Effector memory CD8-positive, alpha-beta T cell (primary cell): ENCODE measurements at regions not wholly inside any gene's neighbourhood (a gene's known extent, or its start where the extent isn't known, plus 50 kb on each side); places are given as distances from the start of the nearest gene placed in this dataset.
A peak's percentile ranks its signal among the peaks of the same experiment; 100 is the strongest.

Source experiments
- ATAC-seq: fragments of 150-1000 bp; cut with Tn5 transposase; replicated peaks from 2 replicates; pipeline ENCODE4 v1.10.0; 2021; ENCODE audit warnings: mild to moderate bottlenecking, moderate library complexity
- DNase-seq, 3 experiments: peaks; one replicate each; pipeline ENCODE4 v3.0.0; 2021
- H3K27ac Mint-ChIP-seq, 2 donors: one replicate each; pipeline ENCODE4 v1.8.0; 2022; ENCODE audit warnings: mild to moderate bottlenecking in 2 of 2, mixed read lengths in 2 of 2, moderate library complexity in 2 of 2
- H3K27me3 Mint-ChIP-seq, 2 donors: one replicate each; pipeline ENCODE4 v1.8.0; 2022; ENCODE audit warnings: mixed read lengths in 2 of 2
- H3K36me3 Mint-ChIP-seq: one replicate; pipeline ENCODE4 v1.8.0; 2022; ENCODE audit warnings: mild to moderate bottlenecking, moderate library complexity, mixed read lengths; ENCODE audit not compliant: insufficient read depth
- H3K4me1 Mint-ChIP-seq, 2 donors: one replicate each; pipeline ENCODE4 v1.8.0; 2022; ENCODE audit warnings: low read depth in 2 of 2, mixed read lengths in 2 of 2
- H3K4me3 Mint-ChIP-seq, 2 donors: one replicate each; pipeline ENCODE4 v1.8.0; 2022; ENCODE audit warnings: mild to moderate bottlenecking in 2 of 2, mixed read lengths in 2 of 2, moderate library complexity in 2 of 2
- H3K9me3 Mint-ChIP-seq, 2 donors: one replicate each; pipeline ENCODE4 v1.8.0; 2022; ENCODE audit warnings: mixed read lengths in 2 of 2

DNA sequence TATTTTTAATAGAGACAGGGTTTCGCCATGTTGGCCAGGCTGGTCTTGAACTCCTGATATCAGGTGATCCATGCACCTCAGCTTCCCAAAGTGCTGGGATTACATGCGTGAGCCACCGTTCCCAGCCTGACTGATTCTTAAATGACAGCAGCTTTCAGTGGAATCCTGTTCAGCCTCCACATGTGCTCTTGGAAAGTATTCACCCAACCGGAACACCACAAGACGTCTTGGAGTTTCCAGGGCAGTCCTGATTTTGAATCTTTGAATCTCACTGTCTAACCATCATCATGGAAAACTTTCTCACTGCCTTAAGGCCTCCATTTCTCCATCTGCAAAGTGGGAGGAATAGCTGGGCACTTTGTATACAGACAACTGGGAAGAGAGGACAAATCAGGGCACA lies 58.1 kb upstream of the ITPKB start:
- ATAC-seq (no peak), DNase-seq (no peak)
- H3K36me3 Mint-ChIP-seq, result peaks cover 5% of the 10 kb centered on the region
- no peaks in the 10 kb centered on the region for H3K27me3 Mint-ChIP-seq
- H3K4me1 Mint-ChIP-seq, result peaks cover 28% of the 10 kb centered on the region in 2 donors
- H3K27ac Mint-ChIP-seq, result peak overlapping the region; percentile 13 to 86
- peak overlapping the region in 1 of 2 donors; percentile 20 for H3K4me3 Mint-ChIP-seq
- no peaks in the 10 kb centered on the region for H3K9me3 Mint-ChIP-seq

DNA sequence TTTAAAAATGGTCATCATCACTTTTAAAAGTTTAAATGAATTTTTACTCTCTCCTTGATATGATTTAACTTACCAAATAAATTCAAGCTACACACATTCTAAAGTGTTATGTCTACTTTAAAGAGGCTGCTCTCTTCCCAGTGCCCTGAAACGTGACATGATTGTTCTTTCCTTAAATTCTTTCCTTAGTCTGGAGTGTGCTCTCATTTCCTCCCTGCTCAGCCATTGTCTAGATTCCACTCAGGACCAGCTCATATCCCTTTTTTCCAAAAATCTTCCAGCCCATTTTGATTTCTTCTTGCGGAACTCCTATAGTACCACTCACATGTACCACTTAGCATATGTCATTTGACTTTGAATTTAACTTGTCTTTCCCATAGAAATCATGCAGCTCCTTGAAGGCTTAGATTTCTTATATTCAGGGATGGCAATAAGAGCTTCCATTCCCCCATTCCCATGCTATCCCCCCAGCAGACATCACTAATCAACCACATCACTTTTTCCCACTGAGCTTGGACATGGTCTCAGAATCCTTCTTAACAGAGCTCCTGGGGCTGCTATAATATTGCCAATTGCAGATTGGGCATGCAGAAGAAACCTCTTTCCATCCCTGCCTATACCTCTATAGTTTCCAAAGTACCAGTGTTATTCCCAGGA lies 54.7 kb upstream of the ITPKB start:
- H3K27me3 Mint-ChIP-seq, result no peaks in the 10 kb centered on the region
- ATAC-seq (no peak), DNase-seq (no peak)
- H3K36me3 Mint-ChIP-seq, result peaks cover 4% of the 10 kb centered on the region
- H3K27ac Mint-ChIP-seq, result peak overlapping the region in 1 of 2 donors; percentile 36
- no peak overlapping the region for H3K4me3 Mint-ChIP-seq
- H3K9me3 Mint-ChIP-seq, result no peaks in the 10 kb centered on the region
- peaks cover 9 to 13% of the 10 kb centered on the region in 2 donors for H3K4me1 Mint-ChIP-seq

DNA sequence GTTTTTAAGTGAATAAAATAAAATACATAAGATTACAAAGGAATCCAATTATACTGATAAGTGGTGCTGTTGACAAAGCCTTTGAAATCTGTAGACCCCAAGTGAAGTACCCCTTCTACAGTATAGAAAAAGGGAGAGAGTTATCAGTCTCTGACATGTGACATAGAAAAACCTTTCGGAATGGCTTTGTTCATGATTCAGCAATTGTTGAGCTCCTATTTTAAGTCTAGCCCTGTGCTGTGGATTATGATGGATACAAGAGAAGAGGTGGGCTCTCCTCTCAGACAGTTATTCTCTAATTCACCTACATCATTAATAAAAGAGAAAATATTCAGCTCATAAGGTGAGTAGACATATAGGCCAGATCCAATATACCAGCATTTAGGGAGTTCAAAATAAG lies 53.3 kb upstream of the ITPKB start:
- no peak for ATAC-seq
- H3K4me1 Mint-ChIP-seq, result peaks cover 2 to 7% of the 10 kb centered on the region in 2 donors
- no peaks in the 10 kb centered on the region for H3K27me3 Mint-ChIP-seq
- no peak overlapping the region for H3K4me3 Mint-ChIP-seq
- no peak overlapping the region for H3K27ac Mint-ChIP-seq
- H3K9me3 Mint-ChIP-seq, result no peaks in the 10 kb centered on the region
- DNase-seq, result no peak
- no peaks in the 10 kb centered on the region for H3K36me3 Mint-ChIP-seq

GRCh38 chr1:226790545-226791181 lies 51.6 kb upstream of the ITPKB start:
- no peak for DNase-seq
- Mint-ChIP-seq H3K27me3 (no peaks in the 10 kb centered on the region), H3K9me3 (no peaks in the 10 kb centered on the region), H3K4me1 (peaks cover 0 to 3% of the 10 kb centered on the region in 2 donors), H3K36me3 (no peaks in the 10 kb centered on the region), H3K27ac (no peak overlapping the region), H3K4me3 (no peak overlapping the region)
- ATAC-seq, result no peak

DNA sequence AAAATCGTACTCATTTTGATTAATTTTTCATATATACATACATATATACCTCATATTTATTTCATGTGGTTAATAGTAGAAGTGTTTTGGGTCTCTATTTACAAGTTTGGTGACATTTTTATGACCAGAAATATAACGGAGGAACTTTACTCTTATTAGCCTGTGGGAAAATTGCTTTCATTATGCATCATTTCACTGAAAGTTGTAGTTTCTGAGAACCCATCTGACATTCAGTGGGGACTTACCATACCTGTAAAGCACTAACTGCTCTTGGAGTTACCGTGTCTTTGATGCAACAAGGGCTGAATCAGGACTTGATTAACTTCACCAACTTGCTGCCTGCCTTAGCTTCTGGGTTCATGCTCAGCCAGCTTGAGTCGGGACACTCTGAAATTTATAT lies 49.9 kb upstream of the ITPKB start:
- Mint-ChIP-seq H3K4me1 (no peaks in the 10 kb centered on the region), H3K27me3 (no peaks in the 10 kb centered on the region), H3K4me3 (no peak overlapping the region), H3K36me3 (no peaks in the 10 kb centered on the region), H3K27ac (no peak overlapping the region), H3K9me3 (no peaks in the 10 kb centered on the region)
- DNase-seq (no peak), ATAC-seq (no peak)
